Mesendoderm (in vitro differentiated cells): ENCODE measurements at regions not wholly inside any gene's neighbourhood (a gene's known extent, or its start where the extent isn't known, plus 50 kb on each side); places are given as distances from the start of the nearest gene placed in this dataset.

Experiments
- DNase-seq: peaks from one replicate; pipeline ENCODE4 v3.0.0; 2013
- H2AK5ac ChIP-seq: 2 replicates; pipeline ENCODE4 v1.6.1; 2013; ENCODE audit warnings: low read length, inconsistent platforms
- H2BK120ac ChIP-seq: 2 replicates; pipeline ENCODE4 v1.6.1; 2013; ENCODE audit warnings: low read depth, mild to moderate bottlenecking, low read length, moderate library complexity, mixed read lengths
- H2BK15ac ChIP-seq: replicated peaks from 2 replicates; pipeline ENCODE4 v1.6.1; 2013; ENCODE audit warnings: low read depth, mild to moderate bottlenecking, moderate library complexity
- H2BK5ac ChIP-seq: 2 replicates; pipeline ENCODE4 v1.6.1; 2013; ENCODE audit warnings: low read length, inconsistent platforms
- H3K18ac ChIP-seq: 2 replicates; pipeline ENCODE4 v1.6.1; 2013; ENCODE audit warnings: mild to moderate bottlenecking, low read length, mixed read lengths
- H3K23ac ChIP-seq: one replicate; pipeline ENCODE4 v1.6.1; 2013; ENCODE audit warnings: low read length
- H3K27ac ChIP-seq: 2 replicates; pipeline ENCODE4 v1.5.1; 2013; ENCODE audit warnings: low read depth, mild to moderate bottlenecking, inconsistent platforms, low read length, moderate library complexity
- H3K27me3 ChIP-seq: 2 replicates; pipeline ENCODE4 v1.6.1; 2013; ENCODE audit warnings: low read length, control low read depth, mild to moderate bottlenecking, inconsistent platforms; ENCODE audit not compliant: insufficient read depth, poor library complexity
- H3K36me3 ChIP-seq: 2 replicates; pipeline ENCODE4 v1.6.1; 2013; ENCODE audit warnings: low read length, inconsistent platforms; ENCODE audit not compliant: control insufficient read depth, insufficient read depth
- H3K4ac ChIP-seq: one replicate; pipeline ENCODE4 v1.6.1; 2013; ENCODE audit warnings: low read depth, mild to moderate bottlenecking, low read length, moderate library complexity
- H3K4me1 ChIP-seq: 2 replicates; pipeline ENCODE4 v1.6.1; 2013; ENCODE audit warnings: low read depth, low read length, inconsistent platforms; ENCODE audit not compliant: control insufficient read depth
- H3K4me2 ChIP-seq: 2 replicates; pipeline ENCODE4 v1.6.1; 2013; ENCODE audit warnings: low read length
- H3K4me3 ChIP-seq: 2 replicates; pipeline ENCODE4 v1.5.1; 2013; ENCODE audit warnings: mild to moderate bottlenecking, low read length
- H3K56ac ChIP-seq: one replicate; pipeline ENCODE4 v1.6.1; 2013; ENCODE audit warnings: low read length
- H3K79me1 ChIP-seq: 2 replicates; pipeline ENCODE4 v1.6.1; 2013; ENCODE audit warnings: low read length, inconsistent platforms
- H3K79me2 ChIP-seq: 2 replicates; pipeline ENCODE4 v1.6.1; 2013; ENCODE audit warnings: mild to moderate bottlenecking, low read length; ENCODE audit not compliant: control insufficient read depth, insufficient read depth
- H3K9ac ChIP-seq: 2 replicates; pipeline ENCODE4 v1.6.1; 2013; ENCODE audit warnings: low read length, inconsistent platforms
- H4K5ac ChIP-seq: one replicate; pipeline ENCODE4 v1.6.1; 2013; ENCODE audit warnings: low read length
- H4K8ac ChIP-seq: one replicate; pipeline ENCODE4 v1.6.1; 2013; ENCODE audit warnings: low read depth, mild to moderate bottlenecking, control low read depth, low read length, moderate library complexity
- WGBS: extraction: QIAGEN DNeasy Blood & Tissue Kit; methylation state at CpG from one replicate; pipeline ENCODE4 v1.1.7; 2013; ENCODE audit warnings: low lambda C conversion rate, missing lambda C conversion rate; ENCODE audit not compliant: insufficient coverage; ENCODE audit errors: extremely low coverage; 5-methylcytosine and 5-hydroxymethylcytosine counted together

- no peak overlapping the region for H2BK120ac ChIP-seq
- H3K79me2 ChIP-seq: no peaks in the 10 kb centered on the region
- DNase-seq: no peak
- no peak overlapping the region for H2AK5ac ChIP-seq
- H4K8ac ChIP-seq: no peak overlapping the region
- H3K79me1 ChIP-seq: no peaks in the 10 kb centered on the region
- no peak overlapping the region for H2BK5ac ChIP-seq
- no peaks in the 10 kb centered on the region for H3K4me1 ChIP-seq
- no peak overlapping the region for H4K5ac ChIP-seq
- no peak overlapping the region for H3K18ac ChIP-seq
- H3K36me3 ChIP-seq: no peaks in the 10 kb centered on the region
- H3K27ac ChIP-seq: no peak overlapping the region
- H2BK15ac ChIP-seq: no peak overlapping the region
- no peak overlapping the region for H3K56ac ChIP-seq
- WGBS: no CpG with 5 or more reads among the region's 1 CpG
- H3K27me3 ChIP-seq: no peaks in the 10 kb centered on the region
- H3K4ac ChIP-seq: no peak overlapping the region
- H3K4me3 ChIP-seq: no peak overlapping the region
- no peak overlapping the region for H3K9ac ChIP-seq
- H3K23ac ChIP-seq: no peak overlapping the region
- no peak overlapping the region for H3K4me2 ChIP-seq
Observed at GRCh38 chr13:34767778-34768177, 174.3 kb upstream of the NBEA start.

DNA sequence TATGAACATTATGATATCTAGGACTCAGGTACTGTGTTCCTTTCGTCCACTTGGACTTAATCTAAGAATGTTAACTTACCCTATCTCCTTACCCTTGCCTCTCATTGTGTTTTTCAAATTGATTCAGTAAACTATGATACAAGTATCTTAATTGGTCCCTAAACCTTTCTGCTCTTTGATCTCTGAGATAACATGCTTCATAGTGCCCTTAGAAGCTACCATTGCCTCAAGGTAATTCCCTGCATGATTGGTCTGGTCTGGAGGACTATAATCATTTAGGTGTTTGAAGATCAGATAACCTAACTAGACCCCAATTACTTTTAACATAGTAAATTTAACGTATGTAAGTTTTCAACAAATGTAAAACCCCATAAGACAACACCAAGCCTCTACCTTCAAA is 169.9 kb upstream of the NBEA start:
- H3K18ac ChIP-seq: no peak overlapping the region

DNA sequence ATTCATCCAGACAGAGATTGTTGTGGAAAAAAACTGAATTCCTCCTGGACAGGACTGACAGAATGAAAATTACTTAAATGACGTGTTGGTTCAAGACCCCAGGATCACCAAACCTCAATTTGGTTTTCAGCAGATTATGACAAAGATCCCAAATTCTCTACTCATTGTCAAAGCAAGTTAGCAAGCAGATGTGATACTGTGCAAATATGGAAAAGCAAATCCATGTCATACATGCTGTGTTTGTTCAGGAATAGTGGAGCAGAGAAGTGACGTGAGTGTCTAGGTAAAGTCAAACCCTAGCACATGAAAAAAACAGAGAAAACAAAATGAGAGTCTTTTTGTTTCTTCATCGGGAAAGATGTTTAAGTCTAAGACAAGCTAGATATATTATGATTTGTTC is 169.2 kb upstream of the NBEA start:
- Histone ChIP-seq H4K8ac (no peak overlapping the region), H3K9ac (no peak overlapping the region), H3K4me1 (peaks cover 2% of the 10 kb centered on the region), H3K56ac (no peak overlapping the region), H3K79me2 (no peaks in the 10 kb centered on the region), H3K4ac (no peak overlapping the region), H3K27me3 (no peaks in the 10 kb centered on the region), H3K4me3 (no peak overlapping the region), H2BK120ac (no peak overlapping the region), H3K36me3 (no peaks in the 10 kb centered on the region), H2BK15ac (no peak overlapping the region), H3K18ac (no peak overlapping the region), H2BK5ac (no peak overlapping the region), H3K23ac (no peak overlapping the region), H3K4me2 (no peak overlapping the region), H4K5ac (no peak overlapping the region), H2AK5ac (no peak overlapping the region), H3K79me1 (no peaks in the 10 kb centered on the region), H3K27ac (no peak overlapping the region)
- WGBS: no CpG with 5 or more reads among the region's 3 CpGs
- no peak for DNase-seq

More for the DNA sequence above, 169.9 kb upstream of the NBEA start:
- no peak overlapping the region for H3K4me3 ChIP-seq
- no peak overlapping the region for H3K23ac ChIP-seq
- no peak overlapping the region for H3K56ac ChIP-seq
- no peaks in the 10 kb centered on the region for H3K79me1 ChIP-seq
- no peak overlapping the region for H2BK120ac ChIP-seq
- no peak overlapping the region for H2BK15ac ChIP-seq
- no peak overlapping the region for H2AK5ac ChIP-seq
- H3K4me1 ChIP-seq: peaks cover 2% of the 10 kb centered on the region
- H4K8ac ChIP-seq: no peak overlapping the region
- no CpG with 5 or more reads among the region's 2 CpGs for WGBS
- H3K4me2 ChIP-seq: no peak overlapping the region
- no peaks in the 10 kb centered on the region for H3K79me2 ChIP-seq
- H3K27ac ChIP-seq: no peak overlapping the region
- no peak overlapping the region for H3K4ac ChIP-seq
- peak; percentile 53 for DNase-seq
- no peak overlapping the region for H2BK5ac ChIP-seq
- H3K9ac ChIP-seq: no peak overlapping the region
- no peak overlapping the region for H4K5ac ChIP-seq
- no peaks in the 10 kb centered on the region for H3K36me3 ChIP-seq
- no peaks in the 10 kb centered on the region for H3K27me3 ChIP-seq

DNA sequence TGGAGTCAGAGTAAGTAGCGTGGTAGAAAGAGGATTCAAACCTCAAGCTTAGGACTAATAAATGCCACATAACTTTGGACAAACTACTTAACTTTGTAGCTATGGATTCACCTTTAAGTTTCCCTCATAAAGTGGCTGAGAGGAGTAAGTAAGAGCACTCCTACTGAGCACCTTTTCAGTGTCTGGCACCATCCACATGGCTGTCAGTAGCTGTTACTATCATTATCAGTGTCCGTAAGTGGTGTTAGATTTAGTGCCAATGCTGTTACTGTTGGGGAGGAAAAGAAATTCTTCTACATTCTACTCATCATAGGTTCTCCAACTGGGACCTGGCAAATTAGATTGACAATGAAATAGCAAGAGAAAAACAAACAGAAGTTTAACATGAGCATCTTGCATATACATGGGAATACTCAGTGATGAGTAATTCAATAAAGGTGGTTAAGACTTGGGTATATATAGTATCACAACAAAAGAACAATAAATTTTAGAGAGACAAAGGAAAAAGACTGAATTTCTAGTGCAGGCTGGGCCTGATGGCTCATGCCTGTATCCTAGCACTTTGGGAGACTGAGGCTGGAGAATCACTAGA is 165.6 kb upstream of the NBEA start:
- H3K79me2 ChIP-seq: no peaks in the 10 kb centered on the region
- H3K36me3 ChIP-seq: no peaks in the 10 kb centered on the region
- WGBS: no CpG with 5 or more reads among the region's 2 CpGs
- no peak overlapping the region for H4K5ac ChIP-seq
- H2BK5ac ChIP-seq: no peak overlapping the region
- no peak overlapping the region for H2BK120ac ChIP-seq
- H3K4me3 ChIP-seq: no peak overlapping the region
- no peak overlapping the region for H3K9ac ChIP-seq
- H2AK5ac ChIP-seq: no peak overlapping the region
- H3K23ac ChIP-seq: no peak overlapping the region
- peak; percentile 83 for DNase-seq
- H3K27me3 ChIP-seq: no peaks in the 10 kb centered on the region
- peaks cover 2% of the 10 kb centered on the region for H3K4me1 ChIP-seq
- no peak overlapping the region for H3K4ac ChIP-seq
- no peak overlapping the region for H3K4me2 ChIP-seq
- no peak overlapping the region for H2BK15ac ChIP-seq
- no peak overlapping the region for H3K27ac ChIP-seq
- no peak overlapping the region for H4K8ac ChIP-seq
- no peaks in the 10 kb centered on the region for H3K79me1 ChIP-seq
- H3K18ac ChIP-seq: no peak overlapping the region
- no peak overlapping the region for H3K56ac ChIP-seq

DNA sequence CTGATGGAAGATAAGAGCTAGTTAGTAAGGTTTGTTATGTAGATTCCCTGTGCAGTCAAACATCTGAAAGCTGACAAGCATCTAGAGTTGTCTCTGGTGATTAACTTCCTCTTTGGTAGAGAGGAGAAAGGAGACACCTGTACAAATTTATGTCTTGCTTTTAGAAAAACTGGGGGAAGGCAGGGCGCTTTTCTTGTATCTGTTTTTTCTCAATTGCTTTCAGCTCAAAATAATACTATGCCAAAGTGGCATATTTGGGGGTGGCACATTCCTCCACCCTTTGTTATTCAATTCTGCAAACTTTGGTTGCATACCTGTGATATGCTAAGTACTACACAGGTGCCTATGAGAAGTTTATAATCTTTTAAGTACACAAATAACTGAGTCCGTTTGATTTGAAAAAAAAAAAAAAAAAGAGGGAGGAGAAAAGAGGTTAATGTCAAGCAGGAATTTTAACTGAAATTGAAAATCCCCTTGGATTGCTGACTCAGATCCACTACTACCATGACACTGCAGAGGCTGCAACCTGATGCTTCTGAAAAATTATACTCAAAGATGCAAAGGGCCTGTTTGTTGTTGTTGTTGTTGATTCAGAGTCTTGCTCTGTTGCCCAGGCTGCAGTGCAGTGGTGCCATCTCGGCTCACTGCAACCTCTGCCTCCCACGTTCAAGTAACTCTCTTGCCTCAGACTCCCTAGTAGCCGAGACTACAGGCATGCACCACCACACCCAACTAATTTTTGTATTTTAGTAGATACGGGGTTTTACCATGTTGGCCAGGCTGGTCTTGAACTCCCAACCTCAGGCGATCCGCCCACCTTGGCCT is 164.8 kb upstream of the NBEA start:
- Histone ChIP-seq H3K4me3 (no peak overlapping the region), H3K36me3 (no peaks in the 10 kb centered on the region), H3K9ac (no peak overlapping the region), H3K79me2 (no peaks in the 10 kb centered on the region), H2AK5ac (no peak overlapping the region), H3K18ac (peak overlapping the region; percentile 56), H2BK5ac (no peak overlapping the region), H4K8ac (no peak overlapping the region), H2BK120ac (peak overlapping the region; percentile 38), H3K27ac (no peak overlapping the region), H3K27me3 (no peaks in the 10 kb centered on the region), H3K23ac (no peak overlapping the region), H3K4me1 (peaks cover 2% of the 10 kb centered on the region), H2BK15ac (no peak overlapping the region), H3K79me1 (no peaks in the 10 kb centered on the region), H3K4me2 (no peak overlapping the region), H4K5ac (no peak overlapping the region), H3K56ac (no peak overlapping the region), H3K4ac (no peak overlapping the region)
- WGBS: no CpG with 5 or more reads among the region's 8 CpGs
- DNase-seq: no peak
